ENCODE measurements at regions not wholly inside any gene's neighbourhood (a gene's known extent, or its start where the extent isn't known, plus 50 kb on each side); places are given as distances from the start of the nearest gene placed in this dataset.

DNA sequence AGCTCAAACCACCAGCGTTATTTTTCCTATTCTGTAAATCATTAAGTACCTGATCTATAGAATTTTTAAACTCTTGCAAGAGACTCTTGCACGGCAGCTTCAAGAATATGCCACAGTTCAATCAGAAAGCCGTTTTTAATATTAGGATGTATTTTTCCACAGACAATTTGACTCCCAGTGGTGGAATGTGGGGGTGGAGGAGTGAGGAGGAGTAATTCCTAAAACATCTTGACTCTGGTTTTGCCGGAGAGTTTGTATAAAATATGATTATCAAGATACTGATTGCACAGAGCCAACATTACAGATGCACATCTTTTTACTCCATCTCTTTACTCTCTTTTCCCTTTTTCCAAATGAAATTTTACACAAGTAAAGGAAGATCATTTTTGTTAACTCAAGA is 288.3 kb downstream of the ENC1 start:
- H3K27ac ChIP-seq, result no peak overlapping the region

DNA sequence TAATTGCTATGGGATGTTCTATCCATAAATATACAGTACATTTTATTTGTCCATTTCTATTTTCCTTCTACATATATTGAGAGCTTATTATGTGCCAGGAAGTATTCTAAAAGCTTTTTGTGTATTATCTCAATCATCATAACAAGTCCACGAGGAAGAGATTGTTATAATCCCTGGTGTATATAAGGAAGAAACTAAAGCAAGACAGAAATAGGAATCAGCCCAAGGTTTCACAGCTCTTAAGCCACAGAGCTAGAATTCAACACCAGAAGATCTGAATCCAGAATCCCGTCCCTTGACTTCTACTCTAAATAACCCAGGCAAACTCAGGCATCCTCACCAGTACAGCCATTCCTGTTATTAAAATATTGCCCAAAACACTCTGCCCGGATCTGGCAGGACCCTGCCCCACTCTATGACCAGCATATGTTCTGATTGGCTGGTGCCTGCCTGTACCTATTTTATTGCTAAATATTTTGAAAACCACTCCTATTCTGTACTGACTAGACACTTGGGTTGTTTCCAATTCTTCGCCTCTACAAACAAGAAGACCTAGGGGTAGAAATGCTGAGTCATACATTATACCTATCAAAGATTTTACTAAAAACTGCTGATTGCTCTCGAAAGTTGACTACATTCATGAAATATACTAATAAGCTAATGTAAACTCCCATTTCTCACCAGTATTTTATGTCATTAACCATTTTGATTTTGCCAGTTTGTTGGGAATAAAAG is 297.4 kb downstream of the ENC1 start:
- no peaks in the 10 kb centered on the region for H3K36me3 ChIP-seq
- no peak overlapping the region for H3K4me3 ChIP-seq
- peaks cover 0 to 3% (median 0%) of the 10 kb centered on the region in 12 donors for H3K4me1 ChIP-seq
- ATAC-seq (no peak), DNase-seq (no peak)
- no peak overlapping the region for H3K27ac ChIP-seq
- TF ChIP-seq, protein P1, sequence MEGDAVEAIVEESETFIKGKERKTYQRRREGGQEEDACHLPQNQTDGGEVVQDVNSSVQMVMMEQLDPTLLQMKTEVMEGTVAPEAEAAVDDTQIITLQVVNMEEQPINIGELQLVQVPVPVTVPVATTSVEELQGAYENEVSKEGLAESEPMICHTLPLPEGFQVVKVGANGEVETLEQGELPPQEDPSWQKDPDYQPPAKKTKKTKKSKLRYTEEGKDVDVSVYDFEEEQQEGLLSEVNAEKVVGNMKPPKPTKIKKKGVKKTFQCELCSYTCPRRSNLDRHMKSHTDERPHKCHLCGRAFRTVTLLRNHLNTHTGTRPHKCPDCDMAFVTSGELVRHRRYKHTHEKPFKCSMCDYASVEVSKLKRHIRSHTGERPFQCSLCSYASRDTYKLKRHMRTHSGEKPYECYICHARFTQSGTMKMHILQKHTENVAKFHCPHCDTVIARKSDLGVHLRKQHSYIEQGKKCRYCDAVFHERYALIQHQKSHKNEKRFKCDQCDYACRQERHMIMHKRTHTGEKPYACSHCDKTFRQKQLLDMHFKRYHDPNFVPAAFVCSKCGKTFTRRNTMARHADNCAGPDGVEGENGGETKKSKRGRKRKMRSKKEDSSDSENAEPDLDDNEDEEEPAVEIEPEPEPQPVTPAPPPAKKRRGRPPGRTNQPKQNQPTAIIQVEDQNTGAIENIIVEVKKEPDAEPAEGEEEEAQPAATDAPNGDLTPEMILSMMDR (IDR thresholded peaks at IDR 0.05), result no peak
- no peak for TF ChIP-seq POLR2A (IDR thresholded peaks at IDR 0.05)
- H3K9me3 ChIP-seq, result peaks cover 0 to 3% (median 0%) of the 10 kb centered on the region in 12 donors
- H3K27me3 ChIP-seq, result no peaks in the 10 kb centered on the region
- 79 to 84% (median 82%) methylated on average over 5 of the region's 5 CpGs for WGBS, 4 donors
- intact Hi-C loops (cut with DNase I), result no loop called here

More for the DNA sequence above, 288.3 kb downstream of the ENC1 start:
- no peaks in the 10 kb centered on the region for H3K27me3 ChIP-seq
- intact Hi-C loops (cut with DNase I), result no loop called here
- no peak for TF ChIP-seq POLR2A (IDR thresholded peaks at IDR 0.05)
- TF ChIP-seq, protein P1 (IDR thresholded peaks at IDR 0.05), result no peak
- H3K36me3 ChIP-seq, result no peaks in the 10 kb centered on the region
- DNase-seq (no peak), ATAC-seq (no peak)
- H3K4me1 ChIP-seq, result peaks cover 0 to 8% (median 0%) of the 10 kb centered on the region in 12 donors
- H3K9me3 ChIP-seq, result peaks cover 0 to 7% (median 0%) of the 10 kb centered on the region in 12 donors
- WGBS, 4 donors, result 73 to 84% (median 78%) methylated on average over 4 of the region's 4 CpGs
- H3K4me3 ChIP-seq, result no peak overlapping the region

DNA sequence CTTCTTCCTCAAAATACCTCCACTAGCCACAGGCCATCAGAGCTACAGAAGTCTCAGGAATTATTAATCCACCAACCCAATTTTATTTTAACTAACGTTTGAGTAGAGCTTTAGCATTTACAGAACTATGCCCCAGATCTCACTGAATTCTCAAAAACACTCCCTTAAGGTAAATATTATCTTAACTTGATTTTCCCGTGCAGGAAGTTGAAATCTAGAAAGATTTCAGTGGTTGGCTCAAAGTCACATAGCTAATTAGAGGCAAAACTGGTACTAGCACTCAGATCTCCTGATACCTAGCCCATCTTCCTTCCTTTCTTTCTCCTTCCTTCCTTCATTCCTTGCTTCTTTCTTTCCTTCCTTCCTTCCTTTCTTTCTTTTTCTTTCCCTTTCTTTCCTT is 298.3 kb downstream of the ENC1 start:
- 49 to 63% (median 55%) methylated on average over 2 of the region's 2 CpGs for WGBS, 4 donors

DNA sequence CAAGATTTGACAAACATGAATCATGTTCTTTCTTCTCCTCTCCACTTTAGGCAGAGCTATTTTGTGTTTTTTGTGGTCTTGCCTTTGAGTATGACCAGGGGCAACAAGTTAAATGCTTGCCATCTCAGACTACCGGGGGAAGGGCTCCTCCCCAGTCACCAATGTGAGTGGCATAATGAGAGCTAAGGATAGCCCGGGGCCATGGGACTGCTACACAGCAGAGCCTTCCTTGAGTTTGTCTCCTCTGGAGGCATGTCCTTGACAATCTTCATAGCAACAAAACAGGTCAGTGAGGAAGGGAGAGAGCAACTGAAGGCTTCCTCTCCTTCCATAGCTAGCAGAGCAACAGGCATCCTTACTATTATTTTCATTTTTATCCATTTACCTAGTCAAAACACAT is 299.3 kb downstream of the ENC1 start:
- WGBS, 4 donors, result 84 to 91% (median 89%) methylated on average over 2 of the region's 2 CpGs
- no peak overlapping the region for H3K27ac ChIP-seq
- H3K36me3 ChIP-seq, result no peaks in the 10 kb centered on the region
- H3K9me3 ChIP-seq, result peaks cover 0 to 4% (median 0%) of the 10 kb centered on the region in 12 donors
- no peak overlapping the region for H3K4me3 ChIP-seq
- DNase-seq (no peak), ATAC-seq (no peak)
- intact Hi-C loops (cut with DNase I), result no loop called here
- peaks cover 0 to 8% (median 0%) of the 10 kb centered on the region in 12 donors for H3K4me1 ChIP-seq
- H3K27me3 ChIP-seq, result no peaks in the 10 kb centered on the region
- TF ChIP-seq POLR2A (IDR thresholded peaks at IDR 0.05), result no peak
- TF ChIP-seq, protein P1 (IDR thresholded peaks at IDR 0.05), result no peak

More for the DNA sequence above, 298.3 kb downstream of the ENC1 start:
- Histone ChIP-seq H3K4me3 (no peak overlapping the region), H3K36me3 (no peaks in the 10 kb centered on the region), H3K27me3 (no peaks in the 10 kb centered on the region), H3K9me3 (peaks cover 0 to 3% (median 0%) of the 10 kb centered on the region in 12 donors), H3K4me1 (peaks cover 0 to 7% (median 0%) of the 10 kb centered on the region in 12 donors), H3K27ac (no peak overlapping the region)
- no peak for DNase-seq
- intact Hi-C loops (cut with DNase I), result no loop called here
- ATAC-seq, result no peak
- TF ChIP-seq POLR2A (IDR thresholded peaks at IDR 0.05), result no peak
- TF ChIP-seq, protein P1 (IDR thresholded peaks at IDR 0.05), result no peak
